ENCODE measurements at regions not wholly inside any gene's neighbourhood (a gene's known extent, or its start where the extent isn't known, plus 50 kb on each side); places are given as distances from the start of the nearest gene placed in this dataset.

DNA sequence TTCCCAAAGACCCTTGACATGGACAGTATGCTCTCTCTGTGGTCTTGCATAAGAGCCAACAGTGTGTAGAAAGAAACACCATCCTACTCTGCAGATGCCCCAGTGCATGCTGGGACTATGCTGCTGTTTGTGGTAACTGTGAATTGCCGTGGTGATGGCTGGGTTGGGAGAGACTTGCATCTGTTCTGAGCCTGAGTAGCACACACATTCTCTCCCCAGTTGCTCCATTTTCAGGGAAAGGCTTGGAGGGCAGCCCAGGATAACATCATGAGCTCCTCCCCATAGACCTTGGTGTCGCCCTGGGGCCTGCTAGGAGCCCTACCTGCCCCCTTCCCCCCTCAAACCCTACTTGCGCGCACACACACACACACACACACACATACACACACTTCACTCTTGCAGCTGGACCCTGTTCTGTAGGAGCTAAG is 120.9 kb upstream of the IPO9 start:
- DNase-seq (ENCODE audit: low read depth), result peak; percentile 33

DNA sequence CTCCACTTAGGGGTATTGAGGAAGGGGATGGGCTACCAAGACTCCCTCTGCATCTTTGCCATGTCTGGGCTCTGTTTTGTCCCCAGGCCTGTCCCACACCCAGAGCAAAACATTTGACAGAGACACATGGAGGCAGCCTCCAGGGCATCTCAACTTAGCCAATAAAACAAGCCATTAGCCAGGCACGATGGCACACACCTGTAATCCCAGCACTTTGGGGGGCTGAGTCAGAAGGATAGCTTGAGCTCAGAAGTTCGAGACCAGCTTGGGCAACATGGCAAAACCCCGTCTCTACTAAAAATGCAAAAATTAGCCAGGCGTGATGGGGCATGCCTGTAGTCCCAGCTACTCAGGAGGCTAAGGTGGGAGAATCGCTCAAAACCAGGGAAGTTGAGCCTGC is 120.3 kb upstream of the IPO9 start:
- no peak for DNase-seq (ENCODE audit: low read depth)

DNA sequence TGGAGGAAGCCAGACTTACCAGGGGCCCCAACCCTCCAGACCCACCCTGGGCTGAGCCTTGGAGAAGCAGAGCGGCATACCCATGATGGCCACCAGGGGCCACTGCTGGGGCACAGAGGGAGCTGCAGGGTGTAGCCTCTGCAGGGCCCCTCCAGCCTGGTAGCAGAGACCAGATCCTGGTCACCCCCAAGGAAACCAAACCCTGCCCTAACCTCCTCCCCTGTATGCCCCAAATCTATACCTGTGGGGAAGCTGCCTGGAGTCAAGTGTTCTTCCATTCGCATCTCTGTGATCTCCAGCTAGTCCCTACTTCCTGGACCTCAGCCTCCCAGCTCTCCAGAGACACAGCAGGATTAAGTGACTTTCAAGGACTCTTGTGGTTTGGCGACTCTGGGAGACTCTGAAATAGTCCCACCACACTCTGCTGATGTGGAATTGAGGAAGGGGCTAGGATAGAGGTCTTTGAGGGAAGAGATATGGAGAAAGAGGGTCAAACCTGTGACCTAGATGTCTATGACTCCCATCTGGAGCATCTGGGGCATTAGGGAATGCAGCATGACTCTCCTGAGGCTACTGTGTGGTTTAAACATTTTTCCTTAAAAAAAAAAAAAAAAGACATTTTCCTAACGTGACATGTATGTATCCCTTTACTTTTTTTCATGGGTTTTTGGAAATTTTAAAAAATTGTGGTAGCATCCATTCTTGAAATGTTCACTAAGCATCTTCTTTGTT is 119.2 kb upstream of the IPO9 start:
- DNase-seq (ENCODE audit: low read depth), result peak; percentile 80

DNA sequence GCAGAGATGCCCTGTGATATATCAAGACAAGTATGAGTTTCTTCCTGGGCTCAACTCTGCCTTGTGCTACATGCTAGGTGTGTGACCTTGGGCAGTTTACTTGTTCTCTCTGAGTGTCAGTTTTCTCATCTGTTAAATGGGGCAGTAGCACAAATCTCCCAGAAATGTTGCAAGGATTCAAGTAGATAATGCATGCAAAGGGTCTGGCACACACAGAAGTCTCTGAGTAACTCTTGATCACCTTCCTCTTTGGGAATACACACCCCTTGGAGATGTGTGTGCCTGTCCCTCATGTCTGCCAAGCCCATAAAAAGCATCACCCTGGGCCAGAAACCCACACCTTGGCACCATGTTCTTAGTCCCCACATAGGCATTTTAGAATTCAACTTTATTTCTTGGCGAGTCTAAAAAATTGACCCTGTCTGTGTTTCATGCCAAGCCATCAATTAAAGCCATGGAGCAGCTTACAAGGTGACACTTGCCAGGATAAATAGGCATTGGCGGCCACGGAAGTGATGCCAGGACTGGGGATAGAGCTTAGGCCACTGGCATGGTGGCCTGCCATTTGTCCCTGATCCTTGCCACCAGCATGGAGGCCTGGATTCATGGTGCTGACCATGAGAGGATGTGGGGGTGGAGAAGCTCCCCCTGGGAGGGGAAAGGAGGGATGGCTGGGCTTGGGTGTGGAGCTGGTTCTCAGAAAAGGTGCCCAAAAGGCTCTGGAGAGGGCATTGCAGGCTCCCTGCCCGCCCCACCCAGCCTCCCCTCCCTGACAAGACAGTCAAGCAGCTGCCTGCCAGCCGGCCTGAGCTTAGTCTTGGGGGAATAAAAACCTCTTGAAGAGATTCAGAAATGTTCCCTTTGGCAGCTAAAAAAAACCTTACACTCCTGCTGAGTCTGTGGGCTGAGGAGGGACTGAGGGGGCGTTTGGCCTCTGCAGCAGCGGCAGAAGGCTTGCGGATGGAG is 118.0 kb upstream of the IPO9 start:
- DNase-seq (ENCODE audit: low read depth), result peak; percentile 48

DNA sequence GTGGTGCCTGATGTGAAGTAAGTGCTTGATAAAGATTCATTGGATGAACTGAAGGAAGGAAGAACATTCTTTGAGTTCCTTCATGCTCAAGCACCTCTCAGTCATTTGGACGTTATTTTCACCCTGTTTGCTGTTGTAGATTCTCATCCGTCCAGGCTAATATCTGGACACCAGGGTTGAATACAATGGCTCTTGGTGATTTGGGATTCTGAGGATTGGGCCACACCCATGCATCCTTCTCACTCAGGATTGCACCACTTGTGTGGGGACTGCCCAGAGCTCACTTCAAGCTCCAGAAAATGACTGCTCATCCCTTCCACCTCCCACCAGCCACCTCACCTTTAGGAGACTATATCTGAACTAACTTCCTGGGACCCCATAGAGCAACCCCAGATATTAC is 117.1 kb upstream of the IPO9 start:
- no peak for DNase-seq (ENCODE audit: low read depth)

DNA sequence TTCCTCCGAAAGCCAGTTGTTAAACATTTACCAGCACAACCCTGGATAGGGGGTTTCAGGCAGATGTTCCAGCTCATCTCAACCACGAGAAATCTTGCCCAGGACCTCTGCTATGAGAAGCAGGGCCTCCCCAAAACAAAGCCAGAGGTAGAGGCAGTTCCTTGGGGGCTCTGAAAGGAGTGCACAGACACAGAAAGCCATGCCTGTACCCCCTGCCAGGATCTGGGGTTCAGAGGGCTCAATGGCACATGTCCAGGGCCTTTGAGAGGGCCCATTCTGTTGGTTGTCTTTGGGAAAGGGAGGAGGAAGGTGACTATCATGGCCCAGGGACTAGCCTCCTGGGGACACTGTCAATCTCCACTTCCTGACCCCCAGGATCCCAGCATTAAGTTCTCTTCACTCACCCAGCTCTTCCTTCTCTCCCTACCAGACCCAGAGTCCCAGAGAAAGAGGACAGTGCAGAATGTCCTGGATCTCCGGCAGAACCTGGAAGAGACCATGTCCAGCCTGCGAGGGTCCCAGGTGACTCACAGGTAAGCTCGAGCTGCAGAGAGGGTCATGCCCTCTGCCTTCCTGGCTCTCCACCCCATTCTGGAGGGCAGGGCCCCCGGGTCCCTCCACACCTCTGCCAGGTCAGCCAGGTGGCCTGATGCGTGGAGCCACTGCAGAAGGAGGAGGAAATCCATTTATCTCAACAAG is 116.4 kb upstream of the IPO9 start:
- no peak for DNase-seq (ENCODE audit: low read depth)

DNA sequence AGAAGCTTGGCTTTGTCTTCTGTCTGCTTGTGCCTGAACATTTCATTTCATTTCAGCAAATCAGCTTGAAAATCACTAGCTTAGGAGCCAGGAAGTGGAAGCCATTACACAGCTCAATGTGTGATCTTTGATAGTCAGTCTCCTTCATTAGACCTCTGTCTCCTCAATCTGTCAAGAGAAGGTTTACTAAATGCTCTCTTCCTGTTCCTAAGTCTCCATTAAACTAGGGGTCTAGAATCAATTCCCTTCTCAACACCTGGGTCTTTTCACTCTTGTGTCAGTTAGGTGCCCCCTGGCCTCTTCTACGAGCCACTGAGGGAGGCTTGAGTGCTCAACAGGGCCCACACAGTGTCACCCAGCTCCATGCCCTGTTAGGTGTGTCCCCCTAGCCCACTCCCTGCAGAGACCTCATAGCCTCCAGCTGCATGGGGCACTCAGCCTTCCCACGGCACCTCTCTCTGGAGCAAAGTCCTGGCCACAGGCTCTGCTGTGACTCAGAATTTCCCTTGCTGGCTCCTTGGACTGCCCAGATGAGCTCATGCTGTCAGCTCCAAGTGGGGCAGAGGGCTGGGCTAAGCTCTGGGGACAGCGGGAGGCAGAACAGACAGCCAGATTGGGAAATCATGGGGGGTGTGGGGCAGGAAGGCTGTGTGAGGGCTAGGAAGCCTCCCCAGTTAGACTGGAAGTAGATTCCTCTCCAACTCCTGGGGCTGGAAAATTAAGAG is 115.7 kb upstream of the IPO9 start:
- DNase-seq (ENCODE audit: low read depth), result peak; percentile 99

DNA sequence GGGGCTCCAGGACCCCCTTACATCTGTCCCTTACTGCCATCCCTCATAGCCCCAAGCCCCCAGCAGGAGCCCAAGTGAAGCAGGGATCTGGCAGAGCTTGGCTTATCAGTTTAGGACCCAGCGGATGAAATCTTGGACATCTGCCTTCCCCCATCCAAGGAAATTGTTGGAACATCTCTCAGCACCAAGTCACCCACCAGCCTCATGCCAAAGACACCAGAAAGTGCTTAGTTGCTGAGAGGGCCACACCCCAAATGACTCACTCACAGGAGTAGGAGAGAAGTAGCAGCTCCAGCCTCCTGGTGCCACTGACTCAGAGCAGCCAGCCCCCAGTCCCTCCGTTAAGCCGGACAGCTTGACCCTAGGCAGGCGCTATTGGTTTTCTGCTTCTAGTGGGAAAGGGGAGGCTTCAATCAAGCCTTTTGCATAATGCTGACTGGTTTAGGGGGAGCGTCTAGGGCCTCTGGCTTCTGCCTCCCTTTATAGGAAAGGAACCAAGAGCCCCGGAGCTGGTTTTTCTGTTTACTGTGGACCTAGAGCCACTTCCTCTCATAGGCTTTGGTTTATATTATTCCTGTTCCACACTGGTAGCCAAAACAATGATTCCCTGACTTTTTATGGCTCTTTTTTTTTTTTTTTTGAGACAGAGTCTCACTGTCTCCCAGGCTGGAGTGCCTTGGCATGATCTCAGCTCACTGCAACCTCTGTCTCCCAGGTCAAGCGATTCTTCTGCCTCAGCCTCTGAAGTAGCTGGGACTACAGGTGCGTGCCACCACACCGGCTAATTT is 114.2 kb upstream of the IPO9 start:
- peak; percentile 99 for DNase-seq (ENCODE audit: low read depth)

DNA sequence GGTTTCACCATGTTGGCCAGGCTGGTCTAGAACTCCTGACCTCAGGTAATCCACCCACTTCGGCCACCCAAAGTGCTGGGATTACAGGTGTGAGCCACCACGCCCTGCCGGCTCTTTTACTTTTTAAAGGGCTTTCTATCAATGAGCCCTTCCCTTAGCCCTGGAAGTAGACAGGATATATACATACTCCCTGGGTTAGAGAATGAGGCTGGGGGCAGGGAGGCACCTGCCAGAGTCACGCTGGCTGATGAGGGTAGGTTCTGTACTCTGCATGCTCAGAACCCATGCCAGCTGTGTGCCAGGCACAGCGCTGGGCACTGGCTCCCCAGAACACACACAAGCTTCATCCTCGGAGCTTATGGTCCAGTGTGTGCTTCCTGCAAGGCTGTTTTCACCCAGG is 113.6 kb upstream of the IPO9 start:
- DNase-seq (ENCODE audit: low read depth), result no peak

DNA sequence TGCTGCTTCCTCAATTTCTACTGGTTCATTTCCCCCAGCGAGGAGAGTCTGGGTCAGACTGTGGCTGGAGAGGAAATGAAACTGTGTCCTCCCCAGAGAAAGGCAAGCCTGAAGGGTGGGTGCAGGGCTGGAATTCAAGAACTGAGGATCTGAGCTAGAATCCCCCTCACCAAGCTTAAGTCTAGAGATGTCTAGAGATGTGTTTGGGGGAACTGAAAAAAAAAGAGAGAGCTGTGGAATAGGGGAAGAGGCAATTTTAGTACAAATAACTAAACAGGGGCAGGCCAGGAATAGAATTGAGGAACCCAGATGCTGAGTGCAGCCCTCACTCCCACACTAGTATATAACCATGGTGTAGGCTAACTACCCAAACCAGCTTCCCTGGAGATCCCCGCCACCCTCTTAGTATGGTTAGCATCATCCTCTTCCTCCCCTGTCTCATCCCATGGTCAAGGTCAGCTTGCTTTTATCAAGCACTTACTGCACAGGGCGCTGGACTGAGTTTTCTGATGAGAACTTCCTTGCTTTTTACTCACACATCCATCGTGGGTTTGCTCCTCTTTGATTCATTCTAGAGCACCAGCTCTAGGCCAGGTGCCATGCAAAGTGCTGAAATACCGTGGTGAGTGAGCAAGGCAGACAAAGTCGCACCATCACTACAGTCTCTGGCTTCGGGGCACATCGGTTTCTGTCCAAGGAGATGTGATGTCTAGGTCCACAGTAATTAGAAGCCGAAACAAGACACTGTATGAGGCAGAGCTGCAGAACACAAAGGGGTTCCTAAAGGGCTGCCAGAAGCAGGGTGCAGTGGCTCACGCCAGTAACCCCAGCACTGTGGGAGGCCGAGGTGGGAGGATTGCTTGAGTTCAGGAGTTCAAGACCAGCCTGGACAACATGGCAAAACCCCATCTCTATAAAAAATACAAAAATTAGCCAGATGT is 112.9 kb upstream of the IPO9 start:
- DNase-seq (ENCODE audit: low read depth), result no peak

DNA sequence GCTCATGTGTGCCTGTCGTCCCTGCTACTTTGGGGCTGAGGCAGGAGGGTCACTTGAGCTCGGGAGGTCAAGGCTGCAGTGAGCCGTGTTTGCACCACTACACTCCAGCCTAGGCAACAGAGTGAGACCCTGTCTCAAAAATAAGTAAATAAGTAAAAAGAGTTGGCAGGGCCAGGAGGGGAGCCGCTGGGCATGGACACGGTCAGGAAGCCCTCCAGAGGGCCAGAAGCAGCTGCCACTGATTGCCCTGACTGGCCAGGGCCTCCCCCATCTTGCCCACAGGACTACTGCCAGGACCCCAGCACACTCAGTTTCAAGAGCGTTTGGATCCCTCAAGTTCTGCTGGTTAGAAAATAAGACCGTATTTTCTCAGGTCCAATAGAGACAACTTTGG is 112.2 kb upstream of the IPO9 start:
- DNase-seq (ENCODE audit: low read depth), result no peak

DNA sequence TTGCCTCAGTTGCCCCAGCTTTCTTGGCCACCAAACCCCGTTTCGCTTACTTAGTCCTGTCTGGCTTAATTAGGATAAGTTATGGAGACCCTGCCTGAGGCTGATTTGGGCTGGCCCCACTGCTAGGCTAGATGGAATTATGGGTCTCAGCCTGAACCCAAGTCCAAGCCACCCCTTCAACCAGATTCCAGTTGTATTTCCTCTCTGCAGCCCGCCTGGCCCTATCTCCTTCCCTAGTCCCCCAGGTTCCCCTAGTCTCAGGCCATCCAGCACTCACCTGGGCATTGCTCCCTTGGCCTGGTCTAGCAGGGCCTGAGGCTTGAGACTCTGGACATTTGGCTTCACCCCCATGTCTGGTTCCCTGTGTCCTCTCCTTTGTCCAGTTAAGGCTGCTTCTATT is 111.7 kb upstream of the IPO9 start:
- DNase-seq (ENCODE audit: low read depth), result no peak

DNA sequence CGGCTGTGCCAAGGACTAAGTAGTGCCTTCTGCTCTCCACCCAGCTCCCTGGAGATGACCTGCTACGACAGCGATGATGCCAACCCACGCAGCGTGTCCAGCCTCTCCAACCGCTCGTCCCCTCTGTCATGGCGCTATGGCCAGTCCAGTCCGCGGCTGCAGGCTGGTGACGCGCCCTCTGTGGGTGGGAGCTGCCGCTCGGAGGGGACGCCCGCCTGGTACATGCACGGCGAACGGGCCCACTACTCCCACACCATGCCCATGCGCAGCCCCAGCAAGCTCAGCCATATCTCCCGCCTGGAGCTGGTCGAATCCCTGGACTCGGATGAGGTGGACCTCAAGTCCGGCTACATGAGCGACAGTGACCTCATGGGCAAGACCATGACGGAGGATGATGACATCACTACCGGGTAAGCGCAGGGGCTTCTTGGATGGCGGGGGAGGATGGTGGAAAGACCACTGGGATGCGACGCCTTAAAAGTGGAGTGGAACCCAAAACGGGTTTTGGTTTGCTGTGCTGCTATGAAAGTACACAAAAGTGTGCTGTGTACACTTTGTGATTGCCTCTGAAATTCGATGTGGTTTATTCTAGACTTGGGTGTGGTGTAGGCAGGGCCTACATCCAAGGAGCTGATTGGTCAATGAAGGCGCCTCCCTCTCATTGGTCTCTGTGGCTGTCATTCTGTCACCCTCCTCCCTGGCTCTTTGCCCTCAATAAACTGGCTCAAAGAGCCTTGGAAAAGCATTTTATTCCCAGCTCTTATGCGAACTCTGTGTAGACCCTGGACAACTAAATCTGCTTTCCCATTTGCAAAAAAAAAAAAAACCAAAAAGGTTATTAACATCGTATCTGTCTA is 110.4 kb upstream of the IPO9 start:
- DNase-seq (ENCODE audit: low read depth), result no peak

DNA sequence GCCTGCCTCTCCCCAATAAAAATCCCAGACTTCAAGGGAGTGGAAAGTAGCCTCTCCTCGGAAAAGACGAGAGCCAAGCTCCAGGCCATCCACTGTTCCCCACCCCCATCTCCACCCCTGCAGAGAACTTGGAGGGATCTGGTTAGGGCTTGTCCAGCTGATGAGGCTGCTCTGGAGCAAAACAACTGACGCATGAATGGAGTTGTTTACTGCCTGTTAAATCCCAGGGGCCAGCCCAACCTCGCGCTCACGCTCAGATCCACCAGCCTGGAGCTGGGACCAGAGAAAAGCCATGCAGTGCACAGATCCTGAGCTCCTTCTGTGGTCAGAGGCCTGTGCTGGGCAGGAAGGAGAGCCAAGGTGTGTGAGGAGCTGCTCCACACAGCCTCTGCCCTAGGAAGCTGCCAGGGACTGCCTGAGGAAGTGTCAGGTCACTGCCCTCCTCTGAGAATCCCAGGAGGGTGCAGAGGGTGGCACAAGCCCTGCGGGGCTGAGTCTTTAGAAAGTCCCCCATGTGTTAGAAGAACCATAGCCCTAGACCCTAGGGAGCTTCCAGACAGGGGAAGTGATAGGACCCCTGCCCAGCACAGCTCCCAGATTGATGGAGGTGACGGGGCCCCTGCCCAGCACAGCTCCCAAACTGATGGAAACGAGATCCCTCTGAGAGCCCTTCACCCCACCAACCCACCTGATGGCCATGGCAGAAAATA is 109.0 kb upstream of the IPO9 start:
- peak; percentile 32 for DNase-seq (ENCODE audit: low read depth)

DNA sequence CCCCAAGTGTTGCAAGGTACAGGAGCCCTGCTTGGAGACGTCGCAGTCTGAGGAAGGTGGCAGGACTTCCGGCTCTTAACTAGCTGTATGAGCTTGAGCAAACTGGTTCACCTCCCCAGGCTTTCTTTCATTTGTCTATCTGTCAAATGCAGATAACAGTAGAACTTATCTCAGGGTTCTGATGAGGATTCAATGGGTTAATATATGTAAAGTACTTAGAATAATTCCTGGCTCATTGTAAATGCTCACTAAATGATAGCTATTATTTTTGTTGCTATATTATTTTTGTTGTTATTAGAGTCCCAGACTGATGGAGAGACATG is 108.5 kb upstream of the IPO9 start:
- DNase-seq (ENCODE audit: low read depth), result no peak

DNA sequence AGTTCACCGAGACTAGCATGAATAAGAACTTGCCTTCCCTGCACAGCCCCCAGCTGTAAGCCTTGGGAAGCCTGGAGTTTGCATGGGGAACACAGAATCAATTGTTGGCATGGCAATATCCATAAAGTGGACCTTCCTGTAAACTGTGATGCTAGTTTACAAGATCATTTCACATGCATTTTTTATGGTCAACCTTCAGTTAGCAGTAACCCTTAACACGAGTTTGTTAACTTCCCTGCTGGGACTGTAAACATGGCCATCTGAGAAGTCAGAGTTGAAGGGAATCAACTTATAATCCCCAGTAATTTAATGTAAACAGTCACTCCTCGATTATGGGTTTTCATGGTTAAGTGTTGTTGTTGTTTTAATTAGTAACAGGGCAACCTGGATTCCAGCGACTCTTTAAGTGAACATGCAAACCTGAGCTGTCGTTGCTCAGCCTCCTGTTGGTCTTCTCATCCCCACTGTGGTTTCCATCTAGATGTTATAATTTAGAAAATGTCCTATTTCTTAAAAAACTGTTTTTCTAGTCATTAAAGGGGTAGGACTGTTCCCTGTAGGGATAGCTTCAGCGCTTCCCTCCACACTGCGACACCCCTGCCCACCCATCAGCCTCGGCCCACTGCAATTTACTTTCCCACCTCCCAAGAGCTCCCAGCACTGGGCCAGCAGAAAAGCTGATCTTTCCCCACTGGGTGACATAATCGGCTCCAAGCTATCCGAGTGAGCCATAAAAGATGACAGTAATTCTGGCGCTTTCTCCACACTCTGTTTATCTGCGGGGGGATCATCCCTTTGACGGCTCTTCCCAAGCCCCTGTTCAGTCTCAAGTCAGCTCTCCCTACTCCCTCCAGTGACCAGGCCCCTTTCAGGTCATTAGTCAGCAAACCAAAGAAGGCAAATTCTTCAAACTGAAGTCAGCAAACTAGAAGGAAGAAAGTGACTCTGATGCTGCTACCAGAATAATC is 107.6 kb upstream of the IPO9 start:
- peak; percentile 67 for DNase-seq (ENCODE audit: low read depth)
